ENCODE measurements at regions not wholly inside any gene's neighbourhood (a gene's known extent, or its start where the extent isn't known, plus 50 kb on each side); places are given as distances from the start of the nearest gene placed in this dataset.

DNA sequence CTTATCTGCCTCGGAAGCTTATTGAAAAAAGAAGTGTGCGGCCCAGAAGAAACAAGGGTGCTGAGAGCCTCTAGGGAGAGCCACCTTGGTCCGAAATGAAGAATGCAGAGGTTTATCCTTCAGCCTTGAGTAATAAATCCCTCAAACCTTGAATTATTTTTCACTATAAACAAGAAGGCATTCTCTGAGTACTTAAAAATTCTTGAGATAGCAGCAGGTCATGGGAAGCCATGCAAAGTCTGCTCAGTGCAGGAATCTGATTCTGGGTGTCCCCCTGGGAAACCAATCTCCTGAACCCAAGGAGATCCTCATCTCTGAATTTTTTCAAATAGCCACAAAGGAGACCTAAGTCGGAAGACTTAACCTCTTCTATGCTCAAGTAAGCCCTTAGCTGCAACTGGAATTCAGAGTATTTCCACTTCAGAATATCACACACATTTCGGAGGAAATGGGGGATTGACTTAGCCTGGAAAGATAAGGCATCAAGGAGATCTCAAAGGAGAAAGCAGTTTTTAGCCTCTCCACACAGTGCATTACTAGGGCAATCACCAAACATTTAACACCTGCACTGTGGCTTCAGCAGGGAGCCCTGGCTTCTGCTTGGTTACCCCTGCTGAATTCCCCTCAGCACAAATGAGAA lies 365.0 kb downstream of the ETS1 start:
- FAIRE-seq, result no peak
- H3K4me3 ChIP-seq, result no peak overlapping the region
- H3K4me2 ChIP-seq, result no peak overlapping the region
- no peaks in the 10 kb centered on the region for H3K4me1 ChIP-seq
- 90% methylated on average over 5 of the region's 5 CpGs for WGBS (ENCODE audit: missing lambda C conversion rate)
- no peak for ATAC-seq
- ChIA-PET CTCF (interaction anchor here (1.2 kb wide), 1 partner anchor 408 kb away, joined by 4 read pairs; no protein-coding TSS in a partner anchor), POLR2A (no interaction called here)
- TF ChIP-seq SREBF2 (IDR thresholded peaks at IDR 0.05), result no peak
- TF ChIP-seq BHLHE40 (IDR thresholded peaks at IDR 0.05; ENCODE audit: low read depth, low read length), result no peak
- no peak for TF ChIP-seq HOXA7 (CRISPR knock-in tag; IDR thresholded peaks at IDR 0.05)
- TF ChIP-seq RAD21 (conservative IDR thresholded peaks at IDR 0.05 in 1 of 2, IDR thresholded peaks at IDR 0.05 in 1 of 2), result no peak
- no peak for TF ChIP-seq JUN (IDR thresholded peaks at IDR 0.05)
- TF ChIP-seq KDM5A (IDR thresholded peaks at IDR 0.05), result no peak
- no peak for TF ChIP-seq HOXB13 (CRISPR knock-in tag; IDR thresholded peaks at IDR 0.05; ENCODE audit: low read depth)
- TF ChIP-seq, protein P1, sequence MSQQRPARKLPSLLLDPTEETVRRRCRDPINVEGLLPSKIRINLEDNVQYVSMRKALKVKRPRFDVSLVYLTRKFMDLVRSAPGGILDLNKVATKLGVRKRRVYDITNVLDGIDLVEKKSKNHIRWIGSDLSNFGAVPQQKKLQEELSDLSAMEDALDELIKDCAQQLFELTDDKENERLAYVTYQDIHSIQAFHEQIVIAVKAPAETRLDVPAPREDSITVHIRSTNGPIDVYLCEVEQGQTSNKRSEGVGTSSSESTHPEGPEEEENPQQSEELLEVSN (IDR thresholded peaks at IDR 0.05; ENCODE audit: borderline replicate concordance, low read depth), result no peak
- no peak for TF ChIP-seq MAFK (IDR thresholded peaks at IDR 0.05; ENCODE audit: partially characterized antibody)
- no peaks in the 10 kb centered on the region for H3K9me3 ChIP-seq
- no peak for DNase-seq (ENCODE audit: low read depth in 1 of 2, low spot score in 1 of 2)
- H3K27ac ChIP-seq, result no peak overlapping the region

DNA sequence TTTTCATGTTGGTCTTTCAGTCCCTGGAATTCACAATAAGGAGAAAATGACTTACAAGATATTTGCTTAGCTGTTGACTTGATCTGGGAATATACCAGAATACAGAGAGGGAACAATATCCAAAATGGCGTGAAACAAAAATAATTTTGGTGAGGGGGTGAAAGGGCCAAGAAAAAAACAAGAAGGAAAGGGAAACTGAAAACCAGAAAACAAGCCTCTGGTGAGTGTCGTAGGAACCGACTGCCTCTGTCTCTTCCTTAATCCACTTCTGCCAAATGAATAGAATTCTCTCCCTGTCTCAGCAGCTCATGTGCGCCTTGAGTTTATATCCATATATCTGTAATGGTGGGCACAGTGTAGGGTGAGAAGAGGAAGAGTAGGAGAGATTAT lies 367.6 kb downstream of the ETS1 start:
- Histone ChIP-seq H3K9me3 (no peaks in the 10 kb centered on the region), H3K27ac (no peak overlapping the region), H3K4me1 (no peaks in the 10 kb centered on the region), H3K4me3 (no peak overlapping the region), H3K4me2 (no peak overlapping the region)
- ChIA-PET CTCF (no interaction called here), POLR2A (no interaction called here)
- DNase-seq (ENCODE audit: low read depth in 1 of 2, low spot score in 1 of 2), result no peak
- no peak for ATAC-seq
- 93% methylated on average over 4 of the region's 4 CpGs for WGBS (ENCODE audit: missing lambda C conversion rate)
- TF ChIP-seq, protein P2, sequence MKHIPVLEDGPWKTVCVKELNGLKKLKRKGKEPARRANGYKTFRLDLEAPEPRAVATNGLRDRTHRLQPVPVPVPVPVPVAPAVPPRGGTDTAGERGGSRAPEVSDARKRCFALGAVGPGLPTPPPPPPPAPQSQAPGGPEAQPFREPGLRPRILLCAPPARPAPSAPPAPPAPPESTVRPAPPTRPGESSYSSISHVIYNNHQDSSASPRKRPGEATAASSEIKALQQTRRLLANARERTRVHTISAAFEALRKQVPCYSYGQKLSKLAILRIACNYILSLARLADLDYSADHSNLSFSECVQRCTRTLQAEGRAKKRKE (CRISPR knock-in tag; IDR thresholded peaks at IDR 0.05; ENCODE audit: low read depth), result no peak
- TF ChIP-seq EHMT2 (IDR thresholded peaks at IDR 0.05; ENCODE audit: low read depth) (no peak), HDAC2 (IDR thresholded peaks at IDR 0.05) (no peak), RARB (CRISPR knock-in tag; IDR thresholded peaks at IDR 0.05) (no peak), TFCP2L1 (CRISPR knock-in tag; IDR thresholded peaks at IDR 0.05) (no peak), FOSL2 (IDR thresholded peaks at IDR 0.05) (no peak), FOSL2 (CRISPR knock-in tag; IDR thresholded peaks at IDR 0.05) (no peak), RFX5 (IDR thresholded peaks at IDR 0.05) (no peak), EHF (CRISPR knock-in tag; IDR thresholded peaks at IDR 0.05) (no peak), HOXA7 (CRISPR knock-in tag; IDR thresholded peaks at IDR 0.05) (no peak), KDM1A (IDR thresholded peaks at IDR 0.05; ENCODE audit: low read depth) (no peak), MAFK (IDR thresholded peaks at IDR 0.05; ENCODE audit: partially characterized antibody) (no peak), CHD2 (IDR thresholded peaks at IDR 0.05; ENCODE audit: low read length, partially characterized antibody) (no peak), JUN (IDR thresholded peaks at IDR 0.05) (no peak), ZNF302 (CRISPR knock-in tag; IDR thresholded peaks at IDR 0.05) (no peak), TP53 (CRISPR knock-in tag; IDR thresholded peaks at IDR 0.05) (no peak)
- TF ChIP-seq, protein P3, sequence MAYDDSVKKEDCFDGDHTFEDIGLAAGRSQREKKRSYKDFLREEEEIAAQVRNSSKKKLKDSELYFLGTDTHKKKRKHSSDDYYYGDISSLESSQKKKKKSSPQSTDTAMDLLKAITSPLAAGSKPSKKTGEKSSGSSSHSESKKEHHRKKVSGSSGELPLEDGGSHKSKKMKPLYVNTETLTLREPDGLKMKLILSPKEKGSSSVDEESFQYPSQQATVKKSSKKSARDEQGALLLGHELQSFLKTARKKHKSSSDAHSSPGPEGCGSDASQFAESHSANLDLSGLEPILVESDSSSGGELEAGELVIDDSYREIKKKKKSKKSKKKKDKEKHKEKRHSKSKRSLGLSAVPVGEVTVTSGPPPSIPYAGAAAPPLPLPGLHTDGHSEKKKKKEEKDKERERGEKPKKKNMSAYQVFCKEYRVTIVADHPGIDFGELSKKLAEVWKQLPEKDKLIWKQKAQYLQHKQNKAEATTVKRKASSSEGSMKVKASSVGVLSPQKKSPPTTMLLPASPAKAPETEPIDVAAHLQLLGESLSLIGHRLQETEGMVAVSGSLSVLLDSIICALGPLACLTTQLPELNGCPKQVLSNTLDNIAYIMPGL (CRISPR knock-in tag; IDR thresholded peaks at IDR 0.05; ENCODE audit: borderline replicate concordance), result no peak
- TF ChIP-seq, protein P4, sequence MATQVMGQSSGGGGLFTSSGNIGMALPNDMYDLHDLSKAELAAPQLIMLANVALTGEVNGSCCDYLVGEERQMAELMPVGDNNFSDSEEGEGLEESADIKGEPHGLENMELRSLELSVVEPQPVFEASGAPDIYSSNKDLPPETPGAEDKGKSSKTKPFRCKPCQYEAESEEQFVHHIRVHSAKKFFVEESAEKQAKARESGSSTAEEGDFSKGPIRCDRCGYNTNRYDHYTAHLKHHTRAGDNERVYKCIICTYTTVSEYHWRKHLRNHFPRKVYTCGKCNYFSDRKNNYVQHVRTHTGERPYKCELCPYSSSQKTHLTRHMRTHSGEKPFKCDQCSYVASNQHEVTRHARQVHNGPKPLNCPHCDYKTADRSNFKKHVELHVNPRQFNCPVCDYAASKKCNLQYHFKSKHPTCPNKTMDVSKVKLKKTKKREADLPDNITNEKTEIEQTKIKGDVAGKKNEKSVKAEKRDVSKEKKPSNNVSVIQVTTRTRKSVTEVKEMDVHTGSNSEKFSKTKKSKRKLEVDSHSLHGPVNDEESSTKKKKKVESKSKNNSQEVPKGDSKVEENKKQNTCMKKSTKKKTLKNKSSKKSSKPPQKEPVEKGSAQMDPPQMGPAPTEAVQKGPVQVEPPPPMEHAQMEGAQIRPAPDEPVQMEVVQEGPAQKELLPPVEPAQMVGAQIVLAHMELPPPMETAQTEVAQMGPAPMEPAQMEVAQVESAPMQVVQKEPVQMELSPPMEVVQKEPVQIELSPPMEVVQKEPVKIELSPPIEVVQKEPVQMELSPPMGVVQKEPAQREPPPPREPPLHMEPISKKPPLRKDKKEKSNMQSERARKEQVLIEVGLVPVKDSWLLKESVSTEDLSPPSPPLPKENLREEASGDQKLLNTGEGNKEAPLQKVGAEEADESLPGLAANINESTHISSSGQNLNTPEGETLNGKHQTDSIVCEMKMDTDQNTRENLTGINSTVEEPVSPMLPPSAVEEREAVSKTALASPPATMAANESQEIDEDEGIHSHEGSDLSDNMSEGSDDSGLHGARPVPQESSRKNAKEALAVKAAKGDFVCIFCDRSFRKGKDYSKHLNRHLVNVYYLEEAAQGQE (IDR thresholded peaks at IDR 0.05), result no peak
- TF ChIP-seq, protein P5, sequence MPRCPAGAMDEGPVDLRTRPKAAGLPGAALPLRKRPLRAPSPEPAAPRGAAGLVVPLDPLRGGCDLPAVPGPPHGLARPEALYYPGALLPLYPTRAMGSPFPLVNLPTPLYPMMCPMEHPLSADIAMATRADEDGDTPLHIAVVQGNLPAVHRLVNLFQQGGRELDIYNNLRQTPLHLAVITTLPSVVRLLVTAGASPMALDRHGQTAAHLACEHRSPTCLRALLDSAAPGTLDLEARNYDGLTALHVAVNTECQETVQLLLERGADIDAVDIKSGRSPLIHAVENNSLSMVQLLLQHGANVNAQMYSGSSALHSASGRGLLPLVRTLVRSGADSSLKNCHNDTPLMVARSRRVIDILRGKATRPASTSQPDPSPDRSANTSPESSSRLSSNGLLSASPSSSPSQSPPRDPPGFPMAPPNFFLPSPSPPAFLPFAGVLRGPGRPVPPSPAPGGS (IDR thresholded peaks at IDR 0.05), result no peak
- TF ChIP-seq, protein P1 (IDR thresholded peaks at IDR 0.05; ENCODE audit: borderline replicate concordance, low read depth), result no peak
- no peak for FAIRE-seq
